ENCODE measurements at regions not wholly inside any gene's neighbourhood (a gene's known extent, or its start where the extent isn't known, plus 50 kb on each side); places are given as distances from the start of the nearest gene placed in this dataset.

GRCh38 chr1:208975456-208975855 is 608.1 kb upstream of the CAMK1G start:
- TF ChIP-seq CTCF (IDR thresholded peaks at IDR 0.05) (no peak), POLR2AphosphoS5 (IDR thresholded peaks at IDR 0.05) (no peak), POLR2A (IDR thresholded peaks at IDR 0.05; ENCODE audit: low read depth) (no peak), EP300 (IDR thresholded peaks at IDR 0.05) (no peak)
